ENCODE measurements at regions not wholly inside any gene's neighbourhood (a gene's known extent, or its start where the extent isn't known, plus 50 kb on each side); places are given as distances from the start of the nearest gene placed in this dataset.
"Not testable (repeated sequence)": the region's sequence is repeated elsewhere in the genome, so short reads cannot be mapped to it uniquely, and the experiment has no call there.

- DNase-seq = no peak
Observed at GRCh38 chr3:95718168-95718567, 1096.2 kb upstream of the EPHA6 start.

GRCh38 chr3:95719481-95719880 lies 1094.9 kb upstream of the EPHA6 start:
- DNase-seq = no peak

GRCh38 chr3:95721938-95722337 lies 1092.5 kb upstream of the EPHA6 start:
- DNase-seq = no peak

- DNase-seq = no peak
Observed at GRCh38 chr3:95725770-95726169, 1088.6 kb upstream of the EPHA6 start.

- DNase-seq = no peak
Observed at GRCh38 chr3:95731753-95732152, 1082.6 kb upstream of the EPHA6 start.

- DNase-seq = no peak
Observed at GRCh38 chr3:95733336-95733735, 1081.1 kb upstream of the EPHA6 start.

- DNase-seq = no peak
Observed at GRCh38 chr3:95738045-95738444, 1076.3 kb upstream of the EPHA6 start.

- DNase-seq = not testable (repeated sequence)
Observed at GRCh38 chr3:95744896-95745295, 1069.5 kb upstream of the EPHA6 start.

- DNase-seq = no peak
Observed at GRCh38 chr3:95750097-95750496, 1064.3 kb upstream of the EPHA6 start.

- DNase-seq = no peak
Observed at GRCh38 chr3:95751509-95751908, 1062.9 kb upstream of the EPHA6 start.

GRCh38 chr3:95752199-95752598 lies 1062.2 kb upstream of the EPHA6 start:
- DNase-seq = no peak

GRCh38 chr3:95758707-95759106 lies 1055.7 kb upstream of the EPHA6 start:
- no peak for DNase-seq

- DNase-seq = no peak
Observed at GRCh38 chr3:95759614-95760301, 1054.6 kb upstream of the EPHA6 start.

- no peak for DNase-seq
Observed at GRCh38 chr3:95775486-95776094, 1038.8 kb upstream of the EPHA6 start.

GRCh38 chr3:95781598-95781997 lies 1032.8 kb upstream of the EPHA6 start:
- no peak for DNase-seq

GRCh38 chr3:95789111-95789510 lies 1025.3 kb upstream of the EPHA6 start:
- DNase-seq = no peak

GRCh38 chr3:95797081-95797480 lies 1017.3 kb upstream of the EPHA6 start:
- no peak for DNase-seq

- DNase-seq = no peak
Observed at GRCh38 chr3:95798628-95799027, 1015.8 kb upstream of the EPHA6 start.

- DNase-seq = no peak
Observed at GRCh38 chr3:95810462-95810861, 1003.9 kb upstream of the EPHA6 start.

- no peak for DNase-seq
Observed at GRCh38 chr3:95813244-95813643, 1001.1 kb upstream of the EPHA6 start.

- DNase-seq = no peak
Observed at GRCh38 chr3:95815828-95816227, 998.6 kb upstream of the EPHA6 start.

- no peak for DNase-seq
Observed at GRCh38 chr3:95826419-95826818, 988.0 kb upstream of the EPHA6 start.

GRCh38 chr3:95832146-95832545 lies 982.2 kb upstream of the EPHA6 start:
- no peak for DNase-seq

GRCh38 chr3:95860628-95861027 lies 953.8 kb upstream of the EPHA6 start:
- DNase-seq = not testable (repeated sequence)

GRCh38 chr3:95883801-95884200 lies 930.6 kb upstream of the EPHA6 start:
- DNase-seq = no peak

All from CD4-positive, alpha-beta T cell treated with Interleukin-15 for 1 hour (primary cell).